Glutamatergic neuron (in vitro differentiated cells): ENCODE measurements at regions not wholly inside any gene's neighbourhood (a gene's known extent, or its start where the extent isn't known, plus 50 kb on each side); places are given as distances from the start of the nearest gene placed in this dataset.
A peak's percentile ranks its signal among the peaks of the same experiment; 100 is the strongest.
"Not testable (repeated sequence)": the region's sequence is repeated elsewhere in the genome, so short reads cannot be mapped to it uniquely, and the experiment has no call there.

Source experiments
- DNase-seq: peaks from one replicate; pipeline ENCODE4 v3.0.0; 2022
- H3K27ac Mint-ChIP-seq: one replicate; pipeline ENCODE4 v1.8.0; 2020; ENCODE audit warnings: mild to moderate bottlenecking, mixed read lengths, inconsistent platforms; ENCODE audit not compliant: unreplicated experiment
- H3K27me3 Mint-ChIP-seq: one replicate; pipeline ENCODE4 v1.8.0; 2020; ENCODE audit warnings: mild to moderate bottlenecking, moderate library complexity, mixed read lengths, inconsistent platforms; ENCODE audit not compliant: unreplicated experiment
- H3K36me3 Mint-ChIP-seq: one replicate; pipeline ENCODE4 v1.8.0; 2020; ENCODE audit warnings: mild to moderate bottlenecking, mixed read lengths, inconsistent platforms; ENCODE audit not compliant: unreplicated experiment
- H3K4me1 Mint-ChIP-seq: one replicate; pipeline ENCODE4 v1.8.0; 2020; ENCODE audit warnings: mild to moderate bottlenecking, low read depth, mixed read lengths, inconsistent platforms; ENCODE audit not compliant: unreplicated experiment
- H3K4me3 Mint-ChIP-seq: one replicate; pipeline ENCODE4 v1.8.0; 2020; ENCODE audit warnings: mild to moderate bottlenecking, mixed read lengths, inconsistent platforms; ENCODE audit not compliant: unreplicated experiment
- H3K9me3 Mint-ChIP-seq: one replicate; pipeline ENCODE4 v1.8.0; 2020; ENCODE audit warnings: mild to moderate bottlenecking, moderate library complexity, mixed read lengths, inconsistent platforms; ENCODE audit not compliant: unreplicated experiment
- CTCF ChIP-seq: fragments of 200-600 bp; sonication (generic); IDR thresholded peaks from one replicate; pipeline ENCODE4 v1.5.0; 2021; ENCODE audit not compliant: partially characterized antibody, unreplicated experiment

- H3K4me3 Mint-ChIP-seq, H3K36me3 Mint-ChIP-seq, DNase-seq, H3K27ac Mint-ChIP-seq, H3K4me1 Mint-ChIP-seq, H3K9me3 Mint-ChIP-seq, H3K27me3 Mint-ChIP-seq: not testable (repeated sequence)
Measured at GRCh38 chr21:25531538-25532250, 75.6 kb downstream of the MRPL39 start.

GRCh38 chr21:25528515-25528914 lies 78.8 kb downstream of the MRPL39 start:
- H3K36me3 Mint-ChIP-seq: no peaks in the 10 kb centered on the region
- peaks cover 1% of the 10 kb centered on the region for H3K9me3 Mint-ChIP-seq
- DNase-seq: no peak
- no peaks in the 10 kb centered on the region for H3K27me3 Mint-ChIP-seq
- peaks cover 3% of the 10 kb centered on the region for H3K4me1 Mint-ChIP-seq
- TF ChIP-seq CTCF: no peak
- H3K27ac Mint-ChIP-seq: peak overlapping the region; percentile 17
- no peak overlapping the region for H3K4me3 Mint-ChIP-seq

- TF ChIP-seq CTCF: no peak
- Mint-ChIP-seq H3K4me3 (no peak overlapping the region), H3K9me3 (no peaks in the 10 kb centered on the region), H3K27ac (no peak overlapping the region), H3K4me1 (peaks cover 4% of the 10 kb centered on the region), H3K36me3 (no peaks in the 10 kb centered on the region), H3K27me3 (no peaks in the 10 kb centered on the region)
- no peak for DNase-seq
Measured at GRCh38 chr21:25518491-25518911, 88.8 kb downstream of the MRPL39 start.

- no peaks in the 10 kb centered on the region for H3K36me3 Mint-ChIP-seq
- H3K4me1 Mint-ChIP-seq: peaks cover 4% of the 10 kb centered on the region
- no peaks in the 10 kb centered on the region for H3K27me3 Mint-ChIP-seq
- no peak for TF ChIP-seq CTCF
- DNase-seq: no peak
- no peak overlapping the region for H3K27ac Mint-ChIP-seq
- no peaks in the 10 kb centered on the region for H3K9me3 Mint-ChIP-seq
- no peak overlapping the region for H3K4me3 Mint-ChIP-seq
Measured at GRCh38 chr21:25515484-25516405, 91.5 kb downstream of the MRPL39 start.

GRCh38 chr21:25513810-25514209 lies 93.5 kb downstream of the MRPL39 start:
- no peak for TF ChIP-seq CTCF
- no peak for DNase-seq
- Mint-ChIP-seq H3K4me3 (no peak overlapping the region), H3K36me3 (no peaks in the 10 kb centered on the region), H3K27me3 (no peaks in the 10 kb centered on the region), H3K9me3 (no peaks in the 10 kb centered on the region), H3K4me1 (peaks cover 4% of the 10 kb centered on the region), H3K27ac (no peak overlapping the region)
